H9 (cell line): ENCODE measurements at regions not wholly inside any gene's neighbourhood (a gene's known extent, or its start where the extent isn't known, plus 50 kb on each side); places are given as distances from the start of the nearest gene placed in this dataset.

Experiments used
- DNase-seq: peaks from one replicate; pipeline ENCODE4 v3.0.0-alpha.2; 2017
- H2AFZ ChIP-seq: one replicate; pipeline ENCODE4 v1.6.1; 2013; ENCODE audit warnings: mild to moderate bottlenecking, low read length, control low read depth, moderate library complexity
- H2AK5ac ChIP-seq: 2 replicates; pipeline ENCODE4 v1.6.1; 2013; ENCODE audit warnings: low read length, control low read depth, mixed read lengths; ENCODE audit not compliant: insufficient read length
- H2BK120ac ChIP-seq: one replicate; pipeline ENCODE4 v1.6.1; 2013; ENCODE audit warnings: low read depth, mild to moderate bottlenecking, low read length, control low read depth, inconsistent platforms; ENCODE audit not compliant: poor library complexity, severe bottlenecking
- H2BK12ac ChIP-seq: 2 replicates; pipeline ENCODE4 v1.6.1; 2013; ENCODE audit warnings: low read length, control low read depth, mixed read lengths, low read depth; ENCODE audit not compliant: insufficient read length
- H2BK15ac ChIP-seq: 2 replicates; pipeline ENCODE4 v1.6.1; 2013; ENCODE audit warnings: low read depth, low read length, control low read depth
- H2BK20ac ChIP-seq: one replicate; pipeline ENCODE4 v1.6.1; 2013; ENCODE audit warnings: low read depth, mild to moderate bottlenecking, low read length, control low read depth, inconsistent platforms; ENCODE audit not compliant: poor library complexity, severe bottlenecking
- H2BK5ac ChIP-seq: 2 replicates; pipeline ENCODE4 v1.6.1; 2013; ENCODE audit warnings: low read length, control low read depth, mixed read lengths; ENCODE audit not compliant: insufficient read length
- H3K14ac ChIP-seq: 2 replicates; pipeline ENCODE4 v1.6.1; 2013; ENCODE audit warnings: low read length, control low read depth; ENCODE audit not compliant: insufficient read depth
- H3K18ac ChIP-seq: 2 replicates; pipeline ENCODE4 v1.6.1; 2013; ENCODE audit warnings: low read depth, mild to moderate bottlenecking, mixed read lengths, low read length, control low read depth; ENCODE audit not compliant: insufficient read length
- H3K23ac ChIP-seq: 2 replicates; pipeline ENCODE4 v1.6.1; 2013; ENCODE audit warnings: low read length, control low read depth, mixed read lengths, low read depth; ENCODE audit not compliant: insufficient read length
- H3K23me2 ChIP-seq: 2 replicates; pipeline ENCODE4 v1.6.1; 2013; ENCODE audit warnings: low read depth, mild to moderate bottlenecking, mixed read lengths, low read length, control low read depth; ENCODE audit not compliant: insufficient read length, poor library complexity, severe bottlenecking
- H3K27ac ChIP-seq: 2 replicates; pipeline ENCODE4 v1.5.1; 2013; ENCODE audit warnings: low read length, control low read depth, mixed read lengths, low read depth; ENCODE audit not compliant: insufficient read length
- H3K27me3 ChIP-seq: 2 replicates; pipeline ENCODE4 v1.6.1; 2013; ENCODE audit warnings: low read length, control low read depth, inconsistent platforms; ENCODE audit not compliant: insufficient read depth
- H3K4ac ChIP-seq: 2 replicates; pipeline ENCODE4 v1.6.1; 2013; ENCODE audit warnings: low read depth, mild to moderate bottlenecking, control low read depth, inconsistent platforms, low read length, moderate library complexity
- H3K4me1 ChIP-seq: 2 replicates; pipeline ENCODE4 v1.6.1; 2013; ENCODE audit warnings: low read length, control low read depth, inconsistent platforms; ENCODE audit not compliant: insufficient read depth
- H3K4me2 ChIP-seq: 2 replicates; pipeline ENCODE4 v1.6.1; 2013; ENCODE audit warnings: low read length, control low read depth, mixed read lengths; ENCODE audit not compliant: insufficient read length, insufficient read depth
- H3K56ac ChIP-seq: 2 replicates; pipeline ENCODE4 v1.6.1; 2013; ENCODE audit warnings: low read depth, mild to moderate bottlenecking, mixed read lengths, low read length, control low read depth; ENCODE audit not compliant: insufficient read length
- H3K79me1 ChIP-seq: 2 replicates; pipeline ENCODE4 v1.6.1; 2013; ENCODE audit warnings: low read depth, mild to moderate bottlenecking, moderate library complexity, low read length, control low read depth, inconsistent platforms; ENCODE audit not compliant: insufficient read depth, poor library complexity, severe bottlenecking
- H3K79me2 ChIP-seq: 2 replicates; pipeline ENCODE4 v1.6.1; 2013; ENCODE audit warnings: low read length, control low read depth, inconsistent platforms; ENCODE audit not compliant: insufficient read depth
- H3K9ac ChIP-seq: 2 replicates; pipeline ENCODE4 v1.6.1; 2013; ENCODE audit warnings: low read length, control low read depth, mixed read lengths; ENCODE audit not compliant: insufficient read length; ENCODE audit errors: extremely low read depth
- H3K9me3 ChIP-seq: one replicate; pipeline ENCODE4 v1.6.1; 2013; ENCODE audit warnings: low read depth, low read length, inconsistent platforms; ENCODE audit not compliant: control insufficient read depth
- H3T11ph ChIP-seq: one replicate; pipeline ENCODE4 v1.6.1; 2013; ENCODE audit warnings: mild to moderate bottlenecking, low read length, control low read depth, inconsistent platforms
- H4K20me1 ChIP-seq: one replicate; pipeline ENCODE4 v1.6.1; 2013; ENCODE audit not compliant: control insufficient read depth, insufficient read length, insufficient read depth
- H4K5ac ChIP-seq: 2 replicates; pipeline ENCODE4 v1.6.1; 2013; ENCODE audit warnings: low read depth, mild to moderate bottlenecking, mixed read lengths, low read length, control low read depth; ENCODE audit not compliant: insufficient read length
- H4K8ac ChIP-seq: replicated peaks from 2 replicates; pipeline ENCODE4 v1.6.1; 2013; ENCODE audit warnings: low read length, control low read depth, mixed read lengths, low read depth; ENCODE audit not compliant: insufficient read length
- H4K91ac ChIP-seq: 2 replicates; pipeline ENCODE4 v1.6.1; 2013; ENCODE audit warnings: low read depth, mild to moderate bottlenecking, moderate library complexity, mixed read lengths, low read length, control low read depth; ENCODE audit not compliant: insufficient read length
- H3K27ac Mint-ChIP-seq, 3 experiments: 2 replicates in 2 of 3; 3 replicates in 1 of 3; pipeline ENCODE4 v1.8.0; 2020 to 2021; ENCODE audit warnings: mixed read lengths in 3 of 3, mild to moderate bottlenecking in 1 of 3, moderate library complexity in 1 of 3
- H3K27me3 Mint-ChIP-seq: 2 replicates; pipeline ENCODE4 v1.8.0; 2021; ENCODE audit warnings: low read depth, mild to moderate bottlenecking, moderate library complexity, mixed read lengths
- H3K36me3 Mint-ChIP-seq, 3 experiments: 2 replicates in 2 of 3; 3 replicates in 1 of 3; pipeline ENCODE4 v1.8.0; 2020 to 2021; ENCODE audit warnings: low read depth in 3 of 3, mixed read lengths in 3 of 3; ENCODE audit not compliant: insufficient read depth in 1 of 3
- H3K4me1 Mint-ChIP-seq, 2 experiments: 2 replicates each; pipeline ENCODE4 v1.8.0; 2020; ENCODE audit warnings: mixed read lengths in 2 of 2
- H3K4me3 Mint-ChIP-seq, 2 experiments: 2 replicates in 1 of 2; 3 replicates in 1 of 2; pipeline ENCODE4 v1.8.0; 2020 to 2021; ENCODE audit warnings: mild to moderate bottlenecking in 2 of 2, mixed read lengths in 2 of 2, moderate library complexity in 1 of 2
- H3K9me3 Mint-ChIP-seq, 2 experiments: 2 replicates in 1 of 2; 3 replicates in 1 of 2; pipeline ENCODE4 v1.8.0; 2020; ENCODE audit warnings: mild to moderate bottlenecking in 2 of 2, mixed read lengths in 2 of 2, moderate library complexity in 1 of 2
- WGBS: extraction: QIAGEN DNeasy Blood & Tissue Kit; methylation state at CpG from one replicate; pipeline ENCODE4 v1.1.7; 2013; ENCODE audit warnings: missing lambda C conversion rate, low lambda C conversion rate, mixed read lengths; ENCODE audit not compliant: insufficient read length; ENCODE audit errors: extremely low coverage; 5-methylcytosine and 5-hydroxymethylcytosine counted together
- TF ChIP-seq, protein P1 (sequence below): fragments of 200-600 bp; sonication (generic); conservative IDR thresholded peaks from 3 replicates; pipeline ENCODE4 v1.8.0; 2021; ENCODE audit warnings: antibody characterized with exemption, mild to moderate bottlenecking

DNA sequence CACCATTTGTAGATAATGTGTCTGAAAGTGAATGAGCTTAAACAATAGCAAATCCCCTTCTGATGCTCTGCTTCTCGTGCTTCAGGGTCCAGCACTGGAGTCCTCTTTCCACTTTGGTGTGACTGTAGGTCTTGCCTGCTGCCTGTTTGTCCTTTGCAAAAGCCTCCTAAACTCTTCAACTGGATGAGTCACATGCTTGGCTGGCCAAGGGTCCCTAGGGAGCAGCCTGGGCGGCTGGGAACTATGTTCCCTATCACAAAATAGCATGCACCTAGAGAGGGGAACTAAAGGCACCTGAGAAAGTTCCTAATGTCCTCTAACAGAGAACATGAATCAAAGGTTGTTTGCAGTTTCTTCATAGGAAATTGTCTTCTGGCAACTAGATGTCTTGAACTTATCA lies 607.2 kb upstream of the PLXNA2 start:
- no peak overlapping the region for H3K23ac ChIP-seq
- no peak overlapping the region for H2BK20ac ChIP-seq
- no peak overlapping the region for H2AK5ac ChIP-seq
- no peaks in the 10 kb centered on the region for H4K20me1 ChIP-seq
- H3K18ac ChIP-seq: no peak overlapping the region
- no peak overlapping the region for H2BK12ac ChIP-seq
- H3K56ac ChIP-seq: no peak overlapping the region
- H2AFZ ChIP-seq: no peak overlapping the region
- no peak overlapping the region for H4K8ac ChIP-seq
- H2BK120ac ChIP-seq: no peak overlapping the region
- H3K27me3 ChIP-seq: no peaks in the 10 kb centered on the region
- H3K9ac ChIP-seq: no peak overlapping the region
- H3K79me1 ChIP-seq: no peaks in the 10 kb centered on the region
- no peak for DNase-seq
- no peak overlapping the region for H2BK15ac ChIP-seq
- no peak overlapping the region for H3T11ph ChIP-seq
- H3K4me2 ChIP-seq: no peak overlapping the region
- H3K4me1 Mint-ChIP-seq: no peaks in the 10 kb centered on the region
- H3K4me1 ChIP-seq: no peaks in the 10 kb centered on the region
- no peaks in the 10 kb centered on the region; the same call in 1 of the 2 replicates for H3K27me3 Mint-ChIP-seq
- H3K4ac ChIP-seq: no peak overlapping the region
- no peaks in the 10 kb centered on the region for H3K9me3 Mint-ChIP-seq
- no peak overlapping the region for H4K91ac ChIP-seq
- no peak overlapping the region for H4K5ac ChIP-seq
- no peak overlapping the region for H3K14ac ChIP-seq
- no peak overlapping the region for H2BK5ac ChIP-seq
- no peak overlapping the region for H3K27ac ChIP-seq
- no peak overlapping the region for H3K4me3 Mint-ChIP-seq
- H3K79me2 ChIP-seq: no peaks in the 10 kb centered on the region
- no CpG with 5 or more reads among the region's 2 CpGs for WGBS
- H3K27ac Mint-ChIP-seq: no peak overlapping the region
- no peaks in the 10 kb centered on the region; a peak in 1 of 7 replicates for H3K36me3 Mint-ChIP-seq
- no peaks in the 10 kb centered on the region for H3K23me2 ChIP-seq
- TF ChIP-seq, protein P1, sequence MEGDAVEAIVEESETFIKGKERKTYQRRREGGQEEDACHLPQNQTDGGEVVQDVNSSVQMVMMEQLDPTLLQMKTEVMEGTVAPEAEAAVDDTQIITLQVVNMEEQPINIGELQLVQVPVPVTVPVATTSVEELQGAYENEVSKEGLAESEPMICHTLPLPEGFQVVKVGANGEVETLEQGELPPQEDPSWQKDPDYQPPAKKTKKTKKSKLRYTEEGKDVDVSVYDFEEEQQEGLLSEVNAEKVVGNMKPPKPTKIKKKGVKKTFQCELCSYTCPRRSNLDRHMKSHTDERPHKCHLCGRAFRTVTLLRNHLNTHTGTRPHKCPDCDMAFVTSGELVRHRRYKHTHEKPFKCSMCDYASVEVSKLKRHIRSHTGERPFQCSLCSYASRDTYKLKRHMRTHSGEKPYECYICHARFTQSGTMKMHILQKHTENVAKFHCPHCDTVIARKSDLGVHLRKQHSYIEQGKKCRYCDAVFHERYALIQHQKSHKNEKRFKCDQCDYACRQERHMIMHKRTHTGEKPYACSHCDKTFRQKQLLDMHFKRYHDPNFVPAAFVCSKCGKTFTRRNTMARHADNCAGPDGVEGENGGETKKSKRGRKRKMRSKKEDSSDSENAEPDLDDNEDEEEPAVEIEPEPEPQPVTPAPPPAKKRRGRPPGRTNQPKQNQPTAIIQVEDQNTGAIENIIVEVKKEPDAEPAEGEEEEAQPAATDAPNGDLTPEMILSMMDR: no peak
- no peaks in the 10 kb centered on the region for H3K9me3 ChIP-seq
